K562 (cell line): ENCODE measurements at regions not wholly inside any gene's neighbourhood (a gene's known extent, or its start where the extent isn't known, plus 50 kb on each side); places are given as distances from the start of the nearest gene placed in this dataset.

Source experiments
- CBX2 ChIP-seq: fragments of 200-600 bp; sonication (generic); IDR thresholded peaks from one replicate; pipeline ENCODE4 v1.6.1; 2012; ENCODE audit warnings: mild to moderate bottlenecking, low read length, inconsistent platforms; ENCODE audit not compliant: insufficient read depth, poor library complexity, severe bottlenecking
- CHD2 ChIP-seq: IDR thresholded peaks from 2 replicates; pipeline ENCODE4 v1.6.1; 2011; ENCODE audit warnings: low read depth, low read length
- EZH2 ChIP-seq: IDR thresholded peaks from 2 replicates; pipeline ENCODE4 v1.6.1; 2012; ENCODE audit warnings: low read depth, mild to moderate bottlenecking, inconsistent platforms, low read length, borderline replicate concordance
- FOSL1 ChIP-seq: fragments of 200-800 bp; sonication (Bioruptor generic); conservative IDR thresholded peaks from 2 replicates; pipeline ENCODE4 v1.6.1; 2016; ENCODE audit warnings: missing genetic modification characterization, missing compliant biosample characterization
- FOXJ3 ChIP-seq: sonication (generic); formaldehyde crosslinking; IDR thresholded peaks from 2 replicates; pipeline ENCODE4 v1.4.0; 2020; ENCODE audit warnings: mild to moderate bottlenecking, missing genetic modification reagents
- GTF2F1 ChIP-seq: IDR thresholded peaks from 2 replicates; pipeline ENCODE4 v1.6.1; 2011; ENCODE audit warnings: low read depth, low read length, improper control_type of control experiment
- MEF2A ChIP-seq: IDR thresholded peaks from 2 replicates; pipeline ENCODE4 v1.6.1; 2011; ENCODE audit warnings: low read depth, mild to moderate bottlenecking, low read length, moderate library complexity; ENCODE audit not compliant: control insufficient read depth
- NCOA4 ChIP-seq: fragments of 450-650 bp; IDR thresholded peaks from 2 replicates; pipeline ENCODE4 v1.6.1; 2018; ENCODE audit warnings: mild to moderate bottlenecking; ENCODE audit not compliant: partially characterized antibody
- NFE2L1 ChIP-seq: fragments of 450-650 bp; IDR thresholded peaks from 2 replicates; pipeline ENCODE4 v1.6.1; 2016; ENCODE audit warnings: missing genetic modification characterization, low read depth, mild to moderate bottlenecking, missing compliant biosample characterization, moderate library complexity, borderline replicate concordance
- SRSF1 ChIP-seq: fragments of 200-400 bp; formaldehyde crosslinking; IDR thresholded peaks from 2 replicates; pipeline ENCODE4 v1.6.1; 2017; ENCODE audit warnings: mild to moderate bottlenecking, low read depth, low read length, moderate library complexity
- TCF7 ChIP-seq: sonication (generic); IDR thresholded peaks from 2 replicates; pipeline ENCODE4 v1.6.1; 2016; ENCODE audit warnings: antibody characterized with exemption, borderline replicate concordance
- ZNF121 ChIP-seq: sonication (generic); formaldehyde crosslinking; conservative IDR thresholded peaks from 2 replicates; pipeline ENCODE4 v1.8.0; 2022; ENCODE audit warnings: missing genetic modification reagents
- ZNF785 ChIP-seq: fragments of 250-450 bp; sonication (Bioruptor Pico); IDR thresholded peaks from 2 replicates; pipeline ENCODE4 v1.4.0; 2020; ENCODE audit warnings: mild to moderate bottlenecking
- TF ChIP-seq, protein P1 (sequence below), 3 experiments: IDR thresholded peaks in 2 of 3; conservative IDR thresholded peaks in 1 of 3; 2 replicates each; pipeline ENCODE4 v1.5.1; 2011 to 2012; ENCODE audit warnings: low read length in 3 of 3, mild to moderate bottlenecking in 3 of 3, control low read depth in 2 of 3, improper control_type of control experiment in 1 of 3, inconsistent platforms in 1 of 3, low read depth in 1 of 3, mixed read lengths in 1 of 3, moderate library complexity in 1 of 3; ENCODE audit not compliant: insufficient read depth in 2 of 3

DNA sequence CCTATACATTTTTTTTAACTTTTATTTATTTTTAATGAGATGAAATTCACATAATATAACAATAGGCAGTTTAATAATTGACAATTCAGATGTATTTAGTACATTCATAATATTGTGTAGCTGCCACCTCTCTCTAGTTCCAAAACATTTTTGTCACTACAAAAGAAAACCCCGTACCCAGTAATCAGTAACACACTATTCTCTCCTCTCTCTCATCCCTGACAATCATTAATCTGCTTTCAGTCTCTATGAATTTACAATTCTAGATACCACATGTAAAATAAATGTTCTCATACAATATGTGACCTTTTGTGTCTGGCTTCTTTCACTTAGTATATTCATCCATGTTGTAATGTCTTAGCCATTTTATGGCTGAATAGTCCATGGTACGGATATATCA is 244.8 kb upstream of the DMRT1 start:
- no peak for TF ChIP-seq NCOA4
- no peak for TF ChIP-seq GTF2F1
- no peak for TF ChIP-seq FOXJ3 (CRISPR knock-in tag)
- TF ChIP-seq, protein P1, sequence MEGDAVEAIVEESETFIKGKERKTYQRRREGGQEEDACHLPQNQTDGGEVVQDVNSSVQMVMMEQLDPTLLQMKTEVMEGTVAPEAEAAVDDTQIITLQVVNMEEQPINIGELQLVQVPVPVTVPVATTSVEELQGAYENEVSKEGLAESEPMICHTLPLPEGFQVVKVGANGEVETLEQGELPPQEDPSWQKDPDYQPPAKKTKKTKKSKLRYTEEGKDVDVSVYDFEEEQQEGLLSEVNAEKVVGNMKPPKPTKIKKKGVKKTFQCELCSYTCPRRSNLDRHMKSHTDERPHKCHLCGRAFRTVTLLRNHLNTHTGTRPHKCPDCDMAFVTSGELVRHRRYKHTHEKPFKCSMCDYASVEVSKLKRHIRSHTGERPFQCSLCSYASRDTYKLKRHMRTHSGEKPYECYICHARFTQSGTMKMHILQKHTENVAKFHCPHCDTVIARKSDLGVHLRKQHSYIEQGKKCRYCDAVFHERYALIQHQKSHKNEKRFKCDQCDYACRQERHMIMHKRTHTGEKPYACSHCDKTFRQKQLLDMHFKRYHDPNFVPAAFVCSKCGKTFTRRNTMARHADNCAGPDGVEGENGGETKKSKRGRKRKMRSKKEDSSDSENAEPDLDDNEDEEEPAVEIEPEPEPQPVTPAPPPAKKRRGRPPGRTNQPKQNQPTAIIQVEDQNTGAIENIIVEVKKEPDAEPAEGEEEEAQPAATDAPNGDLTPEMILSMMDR (IDR thresholded peaks at IDR 0.05 in 2 of 3, conservative IDR thresholded peaks at IDR 0.05 in 1 of 3; ENCODE audit: insufficient read depth in 2 of 3, low read depth in 1 of 3, low read length in 3 of 3) = no peak
- no peak for TF ChIP-seq NFE2L1 (tag)
- no peak for TF ChIP-seq CHD2
- no peak for TF ChIP-seq ZNF785 (CRISPR knock-in tag)
- no peak for TF ChIP-seq EZH2
- TF ChIP-seq TCF7 = no peak
- no peak for TF ChIP-seq ZNF121 (CRISPR knock-in tag)
- TF ChIP-seq CBX2 = no peak
- TF ChIP-seq FOSL1 (tag) = no peak
- no peak for TF ChIP-seq SRSF1
- no peak for TF ChIP-seq MEF2A
